NCI-H1436 (cell line): ENCODE measurements at regions not wholly inside any gene's neighbourhood (a gene's known extent, or its start where the extent isn't known, plus 50 kb on each side); places are given as distances from the start of the nearest gene placed in this dataset.
"Not testable (repeated sequence)": the region's sequence is repeated elsewhere in the genome, so short reads cannot be mapped to it uniquely, and the experiment has no call there.

Source experiments
- DNase-seq: peaks from one replicate; lab custom pipeline; 2025; lab: John Stamatoyannopoulos, UW

DNA sequence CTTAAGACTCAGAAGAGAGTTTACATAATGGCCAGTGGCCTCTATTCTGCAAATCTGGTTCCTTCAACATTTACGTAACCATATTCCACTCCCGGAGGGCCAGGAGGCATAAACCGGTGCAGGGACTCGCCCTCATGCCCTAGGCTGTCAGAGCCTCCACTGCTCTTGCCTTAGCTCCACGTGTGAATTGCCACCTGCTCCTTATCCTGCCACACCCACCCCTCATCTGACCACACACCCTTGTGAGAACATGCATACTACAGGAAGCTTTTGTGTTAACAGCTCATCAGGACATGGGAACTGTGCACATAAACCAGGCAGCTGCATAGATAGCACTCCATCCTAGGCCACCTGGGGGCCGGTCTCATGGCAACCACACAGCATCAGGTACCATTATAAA, 146.7 kb upstream of the PFKP start:
- no peak for DNase-seq

DNA sequence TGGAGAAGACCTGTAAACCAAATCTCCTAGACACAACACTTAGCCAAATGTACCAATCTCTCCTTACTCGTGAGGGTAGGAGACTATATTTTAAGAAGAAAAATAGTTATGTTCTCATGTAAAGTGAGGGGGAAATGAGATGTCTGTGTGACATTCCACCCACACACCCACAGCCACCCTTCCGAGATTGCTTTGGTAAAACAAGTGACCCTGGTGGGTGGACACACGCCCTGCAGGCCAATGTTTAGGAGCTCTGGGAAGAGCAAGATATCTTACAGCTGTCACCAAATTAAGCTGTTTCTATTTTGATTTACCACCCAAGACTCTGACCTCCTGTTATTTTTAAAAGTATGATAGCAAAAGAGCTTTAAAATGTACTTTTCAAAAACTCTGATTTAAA, 147.2 kb upstream of the PFKP start:
- no peak for DNase-seq

DNA sequence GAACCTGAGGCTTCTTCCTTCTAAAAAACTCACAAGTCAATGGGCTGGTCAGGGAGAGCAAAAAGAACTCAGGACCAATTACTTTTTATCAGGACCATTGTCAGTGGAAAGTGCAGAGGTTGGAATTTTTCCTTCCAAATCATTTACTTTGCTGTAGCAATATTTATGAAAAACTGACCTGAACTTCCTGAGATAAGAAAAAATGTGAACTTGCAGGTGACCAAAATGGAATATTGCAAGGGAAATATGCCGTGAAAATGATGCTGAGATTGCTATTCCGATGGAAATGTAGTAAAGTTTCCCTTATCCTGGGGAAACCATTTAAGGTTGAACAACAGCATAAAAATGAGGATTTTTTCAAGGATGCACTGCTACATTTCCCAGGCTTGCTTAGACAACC, 148.3 kb upstream of the PFKP start:
- no peak for DNase-seq

DNA sequence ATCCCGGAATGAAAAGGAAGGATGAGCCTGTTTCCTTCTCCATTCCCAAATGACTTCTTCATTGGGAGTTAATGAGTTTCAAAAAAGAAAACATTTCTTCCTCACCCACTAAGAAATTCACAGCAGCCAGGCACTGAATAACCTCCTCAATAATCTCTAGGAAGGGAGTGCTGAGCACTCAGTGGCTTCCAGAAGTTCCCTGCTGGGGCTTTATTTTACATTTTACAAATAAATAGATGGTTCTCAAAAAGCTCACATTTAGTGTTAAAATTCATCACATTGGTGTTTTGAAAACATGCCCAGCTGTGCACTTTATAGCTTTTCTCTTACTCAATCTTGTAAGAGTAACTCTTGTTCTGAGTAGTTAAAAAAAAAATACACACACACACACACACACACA, 148.9 kb upstream of the PFKP start:
- no peak for DNase-seq

DNA sequence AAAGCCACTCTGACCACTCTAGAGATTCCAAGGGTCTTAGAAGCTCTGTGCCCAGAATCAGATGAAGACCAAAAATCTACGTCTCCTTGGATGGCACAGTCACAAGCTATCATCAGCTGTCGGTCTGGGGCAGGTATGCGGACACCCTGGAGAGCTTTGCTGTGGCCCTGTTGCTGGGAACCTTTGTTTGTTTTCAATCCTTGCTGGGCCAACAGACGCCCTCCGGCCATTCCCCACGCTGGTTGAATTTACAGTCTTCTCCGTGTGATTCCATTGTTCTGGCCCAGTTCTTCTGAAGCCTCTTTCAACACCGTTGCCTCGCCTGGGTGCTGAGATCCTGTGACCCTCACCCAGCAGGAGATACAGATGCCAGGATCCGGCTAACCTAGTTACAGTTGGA, 149.4 kb upstream of the PFKP start:
- no peak for DNase-seq

DNA sequence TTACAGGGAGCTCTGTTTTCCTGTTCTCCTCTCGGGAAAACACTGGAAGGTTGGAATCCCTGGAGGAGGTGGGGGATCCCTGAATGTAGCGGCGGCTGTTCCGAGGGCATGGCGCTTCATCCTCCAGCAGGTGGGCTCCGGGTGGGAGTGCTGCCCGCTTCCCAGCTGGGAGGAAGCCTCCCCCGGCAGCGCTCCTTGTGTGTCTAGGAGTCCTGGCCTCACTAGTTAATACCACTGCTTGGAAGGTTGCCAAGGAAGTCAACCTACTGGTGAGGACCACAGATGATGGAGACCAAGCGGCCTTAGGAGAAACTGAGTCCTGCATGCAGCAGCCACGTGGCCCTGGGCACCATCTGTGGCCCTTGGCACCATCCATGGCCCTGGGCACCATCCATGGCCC, 151.9 kb upstream of the PFKP start:
- no peak for DNase-seq

DNA sequence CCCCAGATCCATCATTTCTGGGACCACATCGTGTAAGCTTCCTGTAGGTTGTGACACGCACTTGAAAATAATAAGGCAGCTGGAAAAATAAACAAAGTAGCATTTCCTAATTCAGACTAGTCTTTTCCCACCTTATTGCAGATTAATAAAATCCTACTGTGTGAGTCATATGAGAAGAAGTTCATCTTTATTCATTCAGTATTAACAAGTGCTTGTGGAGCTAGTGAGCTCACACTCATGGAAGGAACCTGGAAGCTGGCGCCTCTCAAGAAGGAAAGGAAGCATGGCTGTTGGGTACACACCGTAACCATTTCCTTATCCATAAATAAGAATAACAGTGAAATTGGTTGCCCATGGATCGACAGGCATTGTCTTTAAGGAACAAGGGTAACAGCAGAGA, 152.6 kb upstream of the PFKP start:
- no peak for DNase-seq

DNA sequence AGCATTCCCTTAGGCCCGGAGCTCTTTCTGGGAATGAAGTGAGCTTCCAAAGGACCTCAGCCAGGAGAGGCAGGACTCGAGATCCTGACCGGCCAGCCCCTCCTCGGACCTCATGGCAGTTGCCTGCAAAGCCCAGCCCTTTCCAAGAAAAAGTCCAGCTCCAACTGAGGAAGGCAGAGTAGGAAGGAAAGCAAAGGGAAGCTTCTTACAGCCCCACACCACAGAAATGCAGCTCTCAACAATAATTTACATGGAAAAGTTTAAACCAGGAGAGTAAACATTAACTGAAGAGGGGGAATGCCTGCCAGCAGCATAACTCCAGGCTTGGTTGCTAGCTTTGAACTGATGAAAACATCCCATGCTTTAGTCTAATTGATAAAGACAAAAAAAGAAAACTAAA, 153.9 kb upstream of the PFKP start:
- no peak for DNase-seq

DNA sequence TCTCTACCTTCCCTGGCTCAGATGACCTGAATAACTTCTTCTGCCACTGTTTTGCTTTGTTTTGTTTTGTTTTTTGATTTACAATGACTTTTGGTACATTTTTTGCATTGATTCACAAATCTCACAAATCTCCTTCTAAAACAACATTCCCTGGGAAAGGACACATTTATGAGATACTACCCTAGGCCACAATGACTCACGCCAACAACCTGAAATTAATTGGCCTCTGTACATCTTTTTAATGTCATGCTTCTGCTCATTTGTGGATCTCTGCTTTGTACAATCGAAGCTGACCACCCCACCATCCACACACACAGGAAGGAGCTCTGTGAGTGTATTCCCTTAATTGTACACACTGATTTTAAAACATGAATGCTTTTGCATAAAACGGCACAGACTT, 156.7 kb upstream of the PFKP start:
- DNase-seq = no peak

DNA sequence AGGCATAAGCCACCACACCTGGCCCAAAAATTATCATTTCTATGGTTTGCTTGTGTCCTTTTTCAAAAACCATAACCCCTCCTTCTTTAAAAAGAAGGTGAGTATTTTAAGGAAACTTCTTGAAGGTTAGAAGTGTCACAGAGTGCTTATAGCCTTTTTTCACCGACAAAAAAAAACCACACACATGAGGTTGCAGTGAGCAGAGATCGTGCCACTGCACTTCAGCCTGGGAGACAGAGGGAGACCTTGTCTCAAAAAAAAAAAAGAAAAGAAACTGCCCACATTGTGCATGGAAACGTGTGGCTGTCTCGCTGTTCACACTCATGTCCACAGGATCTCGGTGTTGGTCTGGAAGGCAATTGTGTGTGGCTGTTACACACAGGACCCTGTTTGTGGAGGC, 157.4 kb upstream of the PFKP start:
- no peak for DNase-seq

DNA sequence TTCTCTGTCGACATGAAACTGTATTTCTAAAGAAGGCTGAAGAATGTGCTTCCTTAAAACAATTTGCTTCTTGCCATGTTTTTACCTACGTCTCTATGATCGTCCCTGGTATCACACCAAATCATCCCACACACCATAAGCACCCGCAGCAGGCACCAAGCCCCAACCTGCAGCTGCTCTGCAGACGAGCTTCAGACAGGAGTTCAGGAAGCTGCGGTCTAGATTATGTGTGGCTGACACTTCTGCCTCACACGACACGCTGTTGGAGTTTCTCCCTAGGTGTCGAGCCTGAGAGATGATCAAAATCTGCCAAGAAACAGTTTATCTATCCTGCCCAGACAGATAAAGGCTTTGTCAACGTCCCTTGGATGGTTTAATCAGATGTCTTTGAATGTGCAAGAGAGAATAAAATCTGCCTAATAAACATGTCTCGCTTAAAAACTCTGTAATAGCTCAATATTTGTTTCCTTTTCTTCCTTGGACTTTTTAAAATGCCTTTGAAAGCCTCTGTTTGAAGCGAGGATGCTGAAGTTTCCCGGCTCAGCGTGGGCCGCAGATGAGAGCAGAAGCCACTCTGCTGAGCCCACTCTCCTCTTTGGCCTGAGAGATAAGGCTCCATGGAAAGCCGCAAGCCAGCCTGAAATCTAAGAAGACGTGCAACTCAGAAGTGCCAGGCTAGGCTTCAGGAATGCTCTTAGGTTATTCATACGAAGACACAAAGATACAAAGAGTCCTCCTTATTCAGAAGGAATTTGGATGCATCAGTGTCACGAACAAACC, 158.3 kb upstream of the PFKP start:
- DNase-seq = no peak

DNA sequence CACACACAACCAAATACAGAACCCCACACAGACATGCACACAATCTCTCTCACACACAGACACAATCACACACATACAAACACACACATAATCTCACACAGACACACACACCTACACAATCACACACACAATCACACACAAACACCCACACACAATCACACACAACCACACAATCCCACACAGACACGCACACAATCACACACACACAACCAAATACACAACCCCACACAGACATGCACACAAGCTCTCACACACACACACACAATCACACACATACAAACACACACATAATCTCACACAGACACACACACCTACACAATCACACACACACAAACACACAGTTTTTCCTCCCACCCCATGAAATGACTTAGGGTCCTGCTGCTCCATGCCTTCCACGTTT, 160.4 kb upstream of the PFKP start:
- no peak for DNase-seq

DNA sequence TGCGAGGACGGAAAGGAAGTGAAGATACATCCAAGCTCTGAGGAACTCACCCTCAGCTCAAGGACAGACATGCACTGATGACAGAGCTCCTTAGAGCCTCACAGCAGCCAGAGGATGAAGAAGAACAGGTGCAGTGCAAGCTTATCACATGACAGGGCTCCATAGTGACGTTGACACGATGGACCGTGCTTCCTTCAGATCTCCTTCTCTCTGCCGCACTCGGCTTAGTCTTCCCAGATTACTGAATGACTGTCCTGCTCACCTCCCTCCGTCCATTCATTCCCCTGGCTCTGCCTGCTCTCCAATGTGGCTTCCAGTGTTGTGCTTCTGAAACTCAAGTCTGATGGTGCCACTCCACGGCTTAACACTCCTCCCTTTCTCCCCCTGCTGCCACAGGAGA, 161.5 kb upstream of the PFKP start:
- DNase-seq = no peak

DNA sequence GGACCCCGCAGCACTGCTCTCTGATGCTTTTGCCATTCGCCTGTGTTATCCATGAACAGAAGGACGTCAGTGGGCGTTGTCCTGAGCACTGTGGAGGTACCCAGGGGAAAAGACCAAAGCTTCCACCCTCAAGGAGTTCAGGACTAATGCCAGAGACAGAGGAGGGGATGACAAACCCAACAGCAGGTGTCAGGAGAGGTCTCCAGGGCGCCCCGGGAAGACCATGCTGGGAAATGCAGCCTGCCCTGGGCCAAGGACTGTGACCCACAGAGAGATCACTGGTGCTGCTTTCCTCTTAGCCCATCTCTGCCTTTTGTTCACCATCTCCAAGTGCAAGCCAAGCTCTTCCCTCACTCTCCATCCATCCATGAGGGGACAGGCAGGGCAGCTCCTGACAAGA, 166.8 kb upstream of the PFKP start:
- DNase-seq = no peak

DNA sequence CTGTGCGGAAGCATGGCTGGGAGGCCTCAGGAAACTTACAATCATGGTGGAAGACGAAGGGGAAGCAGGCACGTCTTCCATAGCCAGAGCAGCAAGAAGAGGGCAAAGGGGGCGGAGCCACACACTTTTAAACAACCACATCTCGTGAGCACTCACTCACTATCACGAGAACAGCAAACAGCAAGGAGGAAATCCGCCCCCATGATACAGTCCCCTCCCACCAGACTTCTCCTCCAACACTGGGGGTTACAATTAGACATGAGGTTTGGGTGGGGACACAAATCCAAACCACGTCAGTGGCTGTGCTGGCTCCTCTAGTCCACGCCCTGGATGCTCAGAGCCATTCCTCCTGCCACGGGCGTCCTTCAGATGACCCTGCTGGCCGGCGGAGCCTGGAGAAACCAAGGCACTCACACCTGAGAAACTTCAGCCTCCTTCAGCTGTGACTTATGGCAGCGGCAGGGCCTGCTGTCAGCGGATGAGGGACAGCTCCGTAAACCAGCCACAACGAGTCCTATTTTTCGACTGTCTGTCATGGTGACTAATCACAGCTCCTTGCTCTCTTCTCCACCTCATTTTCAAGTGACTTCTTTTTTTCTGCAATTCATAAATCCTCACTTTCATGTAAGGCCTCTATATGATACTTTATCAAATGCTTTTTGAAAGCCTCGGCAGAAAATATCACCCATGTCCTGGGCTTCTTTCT, 167.9 kb upstream of the PFKP start:
- no peak for DNase-seq

DNA sequence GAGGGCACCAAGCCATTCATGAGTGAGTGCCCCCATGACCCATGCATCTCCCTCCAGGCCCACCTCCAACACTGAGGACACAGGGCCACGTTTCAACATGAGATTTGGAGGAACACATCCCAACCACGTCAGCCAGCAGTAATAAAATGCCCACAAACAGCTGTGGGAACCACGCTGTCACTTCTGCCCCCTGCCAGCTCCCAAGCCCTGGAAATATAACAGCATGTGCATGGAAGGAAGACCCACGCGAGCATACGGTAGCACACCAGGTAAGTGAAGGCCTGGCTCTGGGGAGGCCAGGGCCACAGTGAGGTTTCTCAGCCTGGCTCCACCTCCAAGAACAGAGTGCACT, 168.9 kb upstream of the PFKP start:
- no peak for DNase-seq

DNA sequence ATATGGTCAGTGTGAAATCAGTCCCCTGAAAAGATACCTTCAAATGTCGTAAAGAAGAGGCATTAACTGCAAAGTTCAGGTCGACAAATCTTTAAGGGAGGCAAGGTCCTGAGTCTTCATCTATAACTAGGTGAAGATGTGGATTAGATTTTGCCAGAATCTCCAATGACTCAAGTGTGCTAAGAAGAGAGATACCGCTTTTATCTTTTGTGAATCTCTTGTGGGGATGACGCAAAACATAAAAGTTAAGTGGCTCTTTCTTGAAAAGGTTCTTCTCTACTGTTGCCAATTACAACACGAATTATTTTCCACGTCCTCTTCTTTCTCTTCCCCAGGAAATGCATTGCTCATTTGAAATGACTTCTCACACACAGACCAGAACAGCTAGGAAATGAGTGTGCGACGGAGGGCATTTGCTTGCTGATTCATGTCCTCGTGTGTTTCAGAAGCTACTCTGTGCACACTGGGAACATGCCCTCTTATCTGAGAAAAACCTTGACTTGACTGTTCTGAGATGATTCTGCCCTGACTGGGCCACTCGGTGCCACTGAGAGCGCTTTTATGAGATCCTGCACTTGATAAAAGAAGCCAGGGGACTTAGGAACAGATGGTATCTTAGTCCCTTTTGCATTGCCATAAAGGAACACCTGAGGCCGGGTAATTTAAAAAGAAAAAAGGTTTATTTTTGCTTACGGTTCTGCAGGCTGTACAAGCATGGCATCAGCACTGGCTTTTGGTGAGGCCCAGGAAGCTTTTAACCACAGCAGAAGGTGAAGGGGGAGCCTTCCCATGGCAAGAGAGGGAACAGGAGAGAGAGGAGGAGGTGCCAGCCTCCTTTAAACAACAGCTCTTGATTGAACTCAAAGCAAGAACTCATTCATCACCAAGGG, 169.5 kb upstream of the PFKP start:
- no peak for DNase-seq

DNA sequence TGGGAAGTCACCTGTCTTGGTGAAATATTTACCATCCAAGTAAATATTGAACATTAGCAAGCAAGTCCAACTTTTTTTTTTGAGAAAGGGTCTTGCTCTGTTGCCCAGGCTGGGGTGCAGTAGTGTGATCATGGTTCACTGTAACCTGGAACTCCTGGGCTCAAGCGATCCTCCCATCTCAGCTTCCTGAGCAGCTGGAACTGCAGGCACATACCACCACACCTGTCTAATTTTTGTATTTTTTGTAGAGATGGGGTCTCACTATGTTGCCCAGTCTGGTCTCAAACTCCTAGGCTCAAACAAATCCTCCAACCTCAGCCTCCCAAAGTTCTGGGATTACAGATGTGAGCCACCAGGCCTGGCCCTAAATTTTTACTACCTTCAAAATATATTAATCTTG, 171.0 kb upstream of the PFKP start:
- not testable (repeated sequence) for DNase-seq

DNA sequence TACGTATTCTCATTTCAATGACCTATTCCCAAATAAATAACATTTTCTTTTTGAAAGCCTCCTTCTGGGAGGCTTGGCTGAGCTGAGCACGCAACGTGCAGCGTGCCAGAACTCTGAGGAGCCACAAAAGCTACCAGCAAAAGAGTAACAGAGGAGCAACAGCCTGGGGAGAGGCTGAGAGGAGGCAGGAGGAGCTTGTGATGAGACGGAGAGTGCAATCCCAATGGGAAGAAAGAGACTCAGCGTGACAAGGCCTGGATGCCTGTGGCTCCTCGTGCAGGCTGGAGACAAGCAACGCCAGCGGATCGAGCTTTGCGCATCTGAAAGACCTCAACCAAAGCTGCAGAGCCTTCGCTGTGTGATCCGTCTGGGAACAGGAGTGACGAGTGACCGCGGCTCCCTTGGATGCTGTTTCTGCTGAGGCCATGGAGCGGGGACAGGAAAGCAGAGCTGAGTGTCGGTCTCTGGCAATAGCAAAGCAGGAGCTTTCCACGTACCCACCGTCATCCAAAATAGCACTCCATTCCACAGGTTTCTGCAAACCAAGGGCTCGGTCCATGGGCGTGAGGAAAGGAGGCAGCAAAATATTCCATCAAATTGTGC, 171.7 kb upstream of the PFKP start:
- no peak for DNase-seq

DNA sequence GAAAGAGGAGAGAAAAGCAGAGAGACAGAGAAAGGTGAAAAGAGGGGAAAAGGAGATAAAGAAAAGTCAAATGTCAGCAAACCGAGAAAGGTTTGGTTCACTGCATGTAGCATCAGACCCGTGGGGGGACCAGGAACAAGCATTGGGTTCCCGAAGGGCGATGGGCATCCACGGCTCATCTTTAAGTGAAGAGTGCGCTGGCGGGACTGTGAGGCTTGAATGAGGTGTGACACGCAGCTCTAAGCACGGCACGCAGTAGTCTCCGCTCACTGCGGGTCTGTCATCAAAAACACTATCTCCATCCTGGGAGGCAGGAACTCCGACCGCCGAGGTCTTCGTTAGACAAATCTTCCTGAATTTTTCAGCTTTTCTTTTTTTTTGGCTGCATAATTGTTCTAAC, 173.4 kb upstream of the PFKP start:
- no peak for DNase-seq

DNA sequence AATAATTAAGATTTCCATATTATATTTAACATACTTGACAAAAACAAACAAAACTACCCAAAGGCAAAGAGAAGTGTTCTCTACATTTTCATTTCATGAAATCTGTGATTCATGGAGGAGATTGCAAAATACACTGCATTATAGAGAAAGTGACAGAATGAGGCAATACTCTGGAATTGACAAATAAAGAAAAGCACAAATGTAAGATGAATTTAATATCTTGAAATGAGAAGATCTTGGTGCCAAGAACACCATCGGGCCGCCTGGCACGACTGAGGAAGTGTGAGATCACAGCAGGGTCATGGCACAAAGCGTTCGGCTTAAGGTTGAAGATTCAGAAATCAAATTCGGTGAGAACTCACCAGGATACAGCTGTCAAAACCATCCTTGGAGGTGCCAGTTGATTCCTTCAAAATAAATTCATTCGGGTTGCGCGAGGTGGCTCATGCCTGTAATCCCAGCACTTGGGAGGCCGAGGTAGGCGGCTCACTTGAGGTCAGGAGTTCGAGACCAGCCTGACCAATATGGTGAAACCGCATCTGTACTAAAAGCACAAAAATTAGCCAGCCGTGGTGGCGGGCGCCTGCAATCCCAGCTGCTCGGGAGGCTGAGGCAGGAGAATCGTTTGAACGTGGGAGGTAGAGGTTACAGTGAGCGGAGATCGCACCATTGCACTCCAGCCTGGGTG, 174.0 kb upstream of the PFKP start:
- no peak for DNase-seq

DNA sequence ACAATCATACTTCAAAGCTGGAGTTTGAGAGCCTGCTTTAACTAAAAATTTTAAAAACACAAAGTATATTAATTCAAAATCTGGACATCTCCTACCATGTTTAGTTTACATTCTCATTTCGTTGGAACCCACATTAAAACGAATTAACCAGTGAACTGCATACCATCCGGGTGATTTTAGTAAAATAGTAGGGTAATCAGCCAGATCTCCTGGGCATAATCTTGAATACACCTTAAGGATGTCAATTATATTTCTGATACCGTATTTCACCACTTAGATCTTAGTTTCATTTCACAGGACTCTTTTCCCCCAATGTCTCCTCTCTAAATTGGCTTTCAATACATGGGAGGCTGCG, 175.6 kb upstream of the PFKP start:
- DNase-seq = no peak
